Endothelial cell of umbilical vein (primary cell): ENCODE measurements at regions not wholly inside any gene's neighbourhood (a gene's known extent, or its start where the extent isn't known, plus 50 kb on each side); places are given as distances from the start of the nearest gene placed in this dataset.

ENCODE experiments used
- BruUV-seq: library from RNA; stranded (reverse); fragments of 400-500 nt; replicated peaks from 2 replicates; lab custom pipeline; 2021; lab: Mats Ljungman, UMichigan
- CTCF ChIA-PET: fragments of 300-600, 350-600 bp; sonication (Branson Sonifier 250); formaldehyde crosslinking; loops from one replicate; lab custom pipeline; 2021; ENCODE audit warnings: antibody characterized with exemption, inconsistent platforms; lab: Charles Lee
- POLR2A ChIA-PET: fragments of 300-600, 350-600 bp; sonication (Branson Sonifier 250); formaldehyde crosslinking; loops from one replicate; lab custom pipeline; 2021; ENCODE audit warnings: antibody characterized with exemption, inconsistent platforms; lab: Charles Lee
- DNase-seq: peaks from one replicate; pipeline ENCODE4 v3.0.0-alpha.2; 2011; ENCODE audit warnings: low read depth, low spot score
- FAIRE-seq: peaks from 2 replicates; lab custom pipeline; 2011; peaks lifted over from hg19 to GRCh38; lab: Jason Lieb, UNC
- H2AFZ ChIP-seq: 2 replicates; pipeline ENCODE4 v1.6.0; 2012; ENCODE audit warnings: low read depth, low read length, control low read depth, inconsistent platforms
- H3K27ac ChIP-seq: 2 replicates; pipeline ENCODE4 v1.5.1; 2011; ENCODE audit warnings: low read depth, mild to moderate bottlenecking, control low read depth, low read length, moderate library complexity; ENCODE audit not compliant: insufficient read depth
- H3K27me3 ChIP-seq, 2 experiments: 2 replicates each; pipeline versions ENCODE4 v1.6.0 to v1.6.1; 2011; ENCODE audit warnings: low read length in 2 of 2, mixed read lengths in 1 of 2; ENCODE audit not compliant: control insufficient read depth in 2 of 2, insufficient read depth in 2 of 2
- H3K36me3 ChIP-seq, 2 experiments: 2 replicates in 1 of 2; 3 replicates in 1 of 2; pipeline ENCODE4 v1.5.1; 2011; ENCODE audit warnings: low read length in 2 of 2, mild to moderate bottlenecking in 1 of 2, moderate library complexity in 1 of 2; ENCODE audit not compliant: control insufficient read depth in 2 of 2, insufficient read depth in 2 of 2; ENCODE audit errors: extremely low read depth in 1 of 2
- H3K4me1 ChIP-seq: 3 replicates; pipeline ENCODE4 v1.5.1; 2011; ENCODE audit warnings: mild to moderate bottlenecking, low read length; ENCODE audit not compliant: control insufficient read depth, insufficient read depth; ENCODE audit errors: extremely low read depth
- H3K4me2 ChIP-seq: 2 replicates; pipeline ENCODE4 v1.6.1; 2011; ENCODE audit warnings: low read length, control low read depth, mixed read lengths; ENCODE audit not compliant: insufficient read depth
- H3K4me3 ChIP-seq, 3 experiments: fragments of 200-600 bp in 1 of 3; sonication (generic), shearing (Covaris generic) in 1 of 3; replicated peaks in 1 of 3; 2 replicates each; pipeline ENCODE4 v1.5.1; 2011 to 2016; ENCODE audit warnings: control low read depth in 3 of 3, low read length in 3 of 3, mild to moderate bottlenecking in 2 of 3, inconsistent platforms in 1 of 3, low read depth in 1 of 3, moderate library complexity in 1 of 3; ENCODE audit not compliant: insufficient read depth in 1 of 3
- H3K79me2 ChIP-seq: 2 replicates; pipeline ENCODE4 v1.6.0; 2012; ENCODE audit warnings: low read length, inconsistent platforms; ENCODE audit not compliant: control insufficient read depth, insufficient read depth
- H3K9ac ChIP-seq: replicated peaks from 2 replicates; pipeline ENCODE3; 2011; ENCODE audit warnings: low read length, control low read depth; ENCODE audit not compliant: insufficient read depth; ENCODE audit errors: extremely low read depth
- H3K9me1 ChIP-seq: replicated peaks from 3 replicates; pipeline ENCODE4 v1.6.0; 2011; ENCODE audit warnings: mild to moderate bottlenecking, low read length; ENCODE audit not compliant: control insufficient read depth, insufficient read depth; ENCODE audit errors: extremely low read depth
- H3K9me3 ChIP-seq: replicated peaks from 2 replicates; pipeline ENCODE4 v1.5.1; 2012; ENCODE audit warnings: low read length, inconsistent platforms; ENCODE audit not compliant: control insufficient read depth, insufficient read depth
- H4K20me1 ChIP-seq: replicated peaks from 2 replicates; pipeline ENCODE3; 2011; ENCODE audit warnings: mild to moderate bottlenecking, low read length; ENCODE audit not compliant: control insufficient read depth, insufficient read depth; ENCODE audit errors: extremely low read depth
- CTCF ChIP-seq, 2 donors: IDR thresholded peaks; 1 replicate in 1 of 2; 2 replicates in 1 of 2; pipeline ENCODE4 v1.5.1; 2011; ENCODE audit warnings: low read length in 2 of 2, mild to moderate bottlenecking in 2 of 2, moderate library complexity in 2 of 2, control low read depth in 1 of 2, inconsistent platforms in 1 of 2, low read depth in 1 of 2; ENCODE audit not compliant: insufficient read depth in 1 of 2; ENCODE audit errors: extremely low read depth in 1 of 2
- EZH2 ChIP-seq: IDR thresholded peaks from 2 replicates; pipeline ENCODE4 v1.6.1; 2012; ENCODE audit warnings: borderline replicate concordance, low read depth, mild to moderate bottlenecking, moderate library complexity, low read length, inconsistent platforms; ENCODE audit not compliant: severe bottlenecking
- FOS ChIP-seq: IDR thresholded peaks from 2 replicates; pipeline ENCODE4 v1.6.1; 2011; ENCODE audit warnings: mild to moderate bottlenecking, low read length, moderate library complexity, borderline replicate concordance; ENCODE audit not compliant: insufficient read depth
- GATA2 ChIP-seq: IDR thresholded peaks from 2 replicates; pipeline ENCODE4 v1.7.0; 2011; ENCODE audit warnings: low read depth, mild to moderate bottlenecking, moderate library complexity, mixed read lengths, low read length; ENCODE audit not compliant: insufficient read length, insufficient read depth
- JUN ChIP-seq: IDR thresholded peaks from 2 replicates; pipeline ENCODE4 v1.6.1; 2011; ENCODE audit warnings: borderline replicate concordance, low read depth; ENCODE audit not compliant: insufficient read length, insufficient read depth
- MAX ChIP-seq: IDR thresholded peaks from 2 replicates; pipeline ENCODE4 v1.6.1; 2011; ENCODE audit not compliant: insufficient read depth, insufficient read length
- MYC ChIP-seq: IDR thresholded peaks from one replicate; pipeline ENCODE4 v1.6.1; 2011; ENCODE audit warnings: mild to moderate bottlenecking, low read depth, low read length
- POLR2A ChIP-seq: IDR thresholded peaks from 2 replicates; pipeline ENCODE4 v1.6.1; 2012; ENCODE audit warnings: low read depth, mild to moderate bottlenecking, control low read depth, low read length
- POLR2AphosphoS5 ChIP-seq: IDR thresholded peaks from 2 replicates; pipeline ENCODE4 v1.6.1; 2012; ENCODE audit warnings: low read depth, mild to moderate bottlenecking, control low read depth, low read length, moderate library complexity; ENCODE audit not compliant: insufficient read depth
- dilution Hi-C: fragments of 300-500 bp; cut with MboI; formaldehyde crosslinking; loops from one replicate; pipeline ENCODE4 v1.15.0; 2019; ENCODE audit warnings: low sequenced_read_pairs; ENCODE audit not compliant: extremely low pct_ligation_motif_present
- intact Hi-C: fragments of 100-400 bp; cut with micrococcal nuclease; formaldehyde crosslinking; loops from one replicate; pipeline ENCODE4 v1.10.0; 2022

GRCh38 chr3:148030975-148031374 is 621.8 kb downstream of the ZIC1 start:
- H3K79me2 ChIP-seq, result no peaks in the 10 kb centered on the region
- H3K9me1 ChIP-seq, result no peaks in the 10 kb centered on the region
- no peak overlapping the region for H3K4me3 ChIP-seq
- H3K27ac ChIP-seq, result no peak overlapping the region
- no peak overlapping the region for H3K9ac ChIP-seq
- DNase-seq (no peak), FAIRE-seq (no peak)
- no peaks in the 10 kb centered on the region for H3K9me3 ChIP-seq
- no peaks in the 10 kb centered on the region for H4K20me1 ChIP-seq
- TF ChIP-seq POLR2A (no peak), GATA2 (no peak), JUN (no peak), POLR2AphosphoS5 (no peak), MAX (no peak), CTCF (IDR thresholded peaks at IDR 0.05; ENCODE audit: extremely low read depth in 1 of 2, insufficient read depth in 1 of 2, low read depth in 1 of 2, low read length in 2 of 2) (no peak), MYC (no peak), EZH2 (no peak), FOS (no peak)
- intact Hi-C loops, result no loop called here
- POLR2A ChIA-PET, result no interaction called here
- H3K4me1 ChIP-seq, result peaks cover 2% of the 10 kb centered on the region
- dilution Hi-C loops, result no loop called here
- no peaks in the 10 kb centered on the region for H3K27me3 ChIP-seq
- no peaks in the 10 kb centered on the region for H3K36me3 ChIP-seq
- H2AFZ ChIP-seq, result no peak overlapping the region
- CTCF ChIA-PET, result no interaction called here
- H3K4me2 ChIP-seq, result no peak overlapping the region
- BruUV-seq, result no TSS peak
